Astrocyte of the cerebellum (primary cell): ENCODE measurements at regions not wholly inside any gene's neighbourhood (a gene's known extent, or its start where the extent isn't known, plus 50 kb on each side); places are given as distances from the start of the nearest gene placed in this dataset.

ENCODE experiments used
- DNase-seq: peaks from one replicate; pipeline ENCODE4 v3.0.0-alpha.2; 2011; ENCODE audit warnings: low read depth
- H3K4me3 ChIP-seq: 2 replicates; pipeline ENCODE4 v1.5.1; 2011; ENCODE audit warnings: mild to moderate bottlenecking, low read depth, low read length, moderate library complexity
- in situ Hi-C: cut with HindIII; loops from 2 replicates; pipeline ENCODE4 v1.10.0; 2017; ENCODE audit warnings: low sequenced_read_pairs
- TF ChIP-seq, protein P1 (sequence below): IDR thresholded peaks from 2 replicates; pipeline ENCODE4 v1.5.1; 2012; ENCODE audit warnings: low read length, low read depth, moderate library complexity, mild to moderate bottlenecking; ENCODE audit errors: missing control alignments

GRCh38 chr2:204116159-204116792 lies 179.7 kb downstream of the ICOS start:
- in situ Hi-C loops, result no loop called here
- H3K4me3 ChIP-seq, result no peak overlapping the region
- no peak for DNase-seq
- TF ChIP-seq, protein P1, sequence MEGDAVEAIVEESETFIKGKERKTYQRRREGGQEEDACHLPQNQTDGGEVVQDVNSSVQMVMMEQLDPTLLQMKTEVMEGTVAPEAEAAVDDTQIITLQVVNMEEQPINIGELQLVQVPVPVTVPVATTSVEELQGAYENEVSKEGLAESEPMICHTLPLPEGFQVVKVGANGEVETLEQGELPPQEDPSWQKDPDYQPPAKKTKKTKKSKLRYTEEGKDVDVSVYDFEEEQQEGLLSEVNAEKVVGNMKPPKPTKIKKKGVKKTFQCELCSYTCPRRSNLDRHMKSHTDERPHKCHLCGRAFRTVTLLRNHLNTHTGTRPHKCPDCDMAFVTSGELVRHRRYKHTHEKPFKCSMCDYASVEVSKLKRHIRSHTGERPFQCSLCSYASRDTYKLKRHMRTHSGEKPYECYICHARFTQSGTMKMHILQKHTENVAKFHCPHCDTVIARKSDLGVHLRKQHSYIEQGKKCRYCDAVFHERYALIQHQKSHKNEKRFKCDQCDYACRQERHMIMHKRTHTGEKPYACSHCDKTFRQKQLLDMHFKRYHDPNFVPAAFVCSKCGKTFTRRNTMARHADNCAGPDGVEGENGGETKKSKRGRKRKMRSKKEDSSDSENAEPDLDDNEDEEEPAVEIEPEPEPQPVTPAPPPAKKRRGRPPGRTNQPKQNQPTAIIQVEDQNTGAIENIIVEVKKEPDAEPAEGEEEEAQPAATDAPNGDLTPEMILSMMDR, result no peak

- TF ChIP-seq, protein P1, result no peak
- no peak for DNase-seq
- no peak overlapping the region for H3K4me3 ChIP-seq
- in situ Hi-C loops, result no loop called here
Observed at GRCh38 chr2:204122425-204122824, 185.9 kb downstream of the ICOS start.

- no peak overlapping the region for H3K4me3 ChIP-seq
- in situ Hi-C loops, result no loop called here
- TF ChIP-seq, protein P1, result no peak
- DNase-seq, result no peak
Observed at GRCh38 chr2:204124140-204124750, 187.7 kb downstream of the ICOS start.

- no peak overlapping the region for H3K4me3 ChIP-seq
- TF ChIP-seq, protein P1, result no peak
- DNase-seq, result no peak
- in situ Hi-C loops, result no loop called here
Observed at GRCh38 chr2:204126705-204127104, 190.1 kb downstream of the ICOS start.

- H3K4me3 ChIP-seq, result no peak overlapping the region
- TF ChIP-seq, protein P1, result no peak
- no peak for DNase-seq
- in situ Hi-C loops, result no loop called here
Observed at GRCh38 chr2:204127238-204127637, 190.7 kb downstream of the ICOS start.

- H3K4me3 ChIP-seq, result no peak overlapping the region
- no peak for DNase-seq
- TF ChIP-seq, protein P1, result no peak
- in situ Hi-C loops, result no loop called here
Observed at GRCh38 chr2:204129591-204130294, 193.2 kb downstream of the ICOS start.
